Right atrium auricular region (tissue), 2 donors: ENCODE measurements at regions not wholly inside any gene's neighbourhood (a gene's known extent, or its start where the extent isn't known, plus 50 kb on each side); places are given as distances from the start of the nearest gene placed in this dataset.

ENCODE experiments used
- DNase-seq: peaks from one replicate; pipeline ENCODE4 v3.0.0-alpha.2; 2019; ENCODE audit warnings: low spot score
- H3K27ac ChIP-seq, 2 donors: fragments of 200-600 bp; sonication (generic); 1 replicate in 1 of 2; 2 replicates in 1 of 2; pipeline ENCODE4 v1.5.1; 2016 to 2019
- H3K27me3 ChIP-seq, 2 donors: fragments of 200-600 bp; sonication (generic); one replicate each; pipeline versions ENCODE4 v1.5.1 to v1.6.0; 2017 to 2019
- H3K36me3 ChIP-seq: fragments of 200-600 bp; sonication (generic); one replicate; pipeline ENCODE4 v1.5.1; 2016
- H3K4me1 ChIP-seq, 2 donors: fragments of 200-600 bp; sonication (generic); one replicate each; pipeline versions ENCODE4 v1.5.1 to v1.6.0; 2017 to 2019
- H3K4me3 ChIP-seq, 2 donors: fragments of 200-600 bp; sonication (generic); 1 replicate in 1 of 2; 2 replicates in 1 of 2; pipeline ENCODE4 v1.5.1; 2017 to 2019; ENCODE audit warnings: mild to moderate bottlenecking in 1 of 2, moderate library complexity in 1 of 2
- H3K9me3 ChIP-seq, 2 donors: fragments of 200-600 bp; sonication (generic); one replicate each; pipeline ENCODE4 v1.5.1; 2019
- TF ChIP-seq, protein P1 (sequence below), 2 donors: fragments of 200-600 bp; sonication (generic); IDR thresholded peaks; one replicate each; pipeline ENCODE4 v1.5.1; 2019; ENCODE audit warnings: antibody characterized with exemption in 2 of 2

DNA sequence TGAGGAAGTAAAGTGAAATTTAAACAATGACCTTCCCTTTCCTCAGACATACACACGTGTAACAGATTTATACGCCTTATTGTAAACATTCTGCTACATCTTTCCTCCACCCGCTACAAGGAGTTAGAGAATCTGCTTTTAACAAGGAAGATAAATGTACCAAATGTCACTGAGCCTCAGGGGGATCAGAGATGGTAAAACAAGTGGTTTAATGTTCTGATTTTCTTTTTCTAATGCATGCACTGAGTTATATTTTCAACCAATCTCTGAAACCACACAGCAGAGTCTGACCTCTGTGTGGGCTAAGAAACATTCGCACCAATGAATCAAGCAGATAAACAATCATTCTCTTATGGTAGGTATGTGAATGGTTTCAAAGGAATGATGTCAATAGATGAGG, 599.5 kb downstream of the ARL4A start:
- H3K9me3 ChIP-seq: no peaks in the 10 kb centered on the region
- no peak overlapping the region for H3K4me3 ChIP-seq
- TF ChIP-seq, protein P1, sequence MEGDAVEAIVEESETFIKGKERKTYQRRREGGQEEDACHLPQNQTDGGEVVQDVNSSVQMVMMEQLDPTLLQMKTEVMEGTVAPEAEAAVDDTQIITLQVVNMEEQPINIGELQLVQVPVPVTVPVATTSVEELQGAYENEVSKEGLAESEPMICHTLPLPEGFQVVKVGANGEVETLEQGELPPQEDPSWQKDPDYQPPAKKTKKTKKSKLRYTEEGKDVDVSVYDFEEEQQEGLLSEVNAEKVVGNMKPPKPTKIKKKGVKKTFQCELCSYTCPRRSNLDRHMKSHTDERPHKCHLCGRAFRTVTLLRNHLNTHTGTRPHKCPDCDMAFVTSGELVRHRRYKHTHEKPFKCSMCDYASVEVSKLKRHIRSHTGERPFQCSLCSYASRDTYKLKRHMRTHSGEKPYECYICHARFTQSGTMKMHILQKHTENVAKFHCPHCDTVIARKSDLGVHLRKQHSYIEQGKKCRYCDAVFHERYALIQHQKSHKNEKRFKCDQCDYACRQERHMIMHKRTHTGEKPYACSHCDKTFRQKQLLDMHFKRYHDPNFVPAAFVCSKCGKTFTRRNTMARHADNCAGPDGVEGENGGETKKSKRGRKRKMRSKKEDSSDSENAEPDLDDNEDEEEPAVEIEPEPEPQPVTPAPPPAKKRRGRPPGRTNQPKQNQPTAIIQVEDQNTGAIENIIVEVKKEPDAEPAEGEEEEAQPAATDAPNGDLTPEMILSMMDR (IDR thresholded peaks at IDR 0.05): no peak
- no peak overlapping the region for H3K27ac ChIP-seq
- no peak for DNase-seq
- no peaks in the 10 kb centered on the region for H3K4me1 ChIP-seq
- no peaks in the 10 kb centered on the region for H3K36me3 ChIP-seq
- no peaks in the 10 kb centered on the region for H3K27me3 ChIP-seq

DNA sequence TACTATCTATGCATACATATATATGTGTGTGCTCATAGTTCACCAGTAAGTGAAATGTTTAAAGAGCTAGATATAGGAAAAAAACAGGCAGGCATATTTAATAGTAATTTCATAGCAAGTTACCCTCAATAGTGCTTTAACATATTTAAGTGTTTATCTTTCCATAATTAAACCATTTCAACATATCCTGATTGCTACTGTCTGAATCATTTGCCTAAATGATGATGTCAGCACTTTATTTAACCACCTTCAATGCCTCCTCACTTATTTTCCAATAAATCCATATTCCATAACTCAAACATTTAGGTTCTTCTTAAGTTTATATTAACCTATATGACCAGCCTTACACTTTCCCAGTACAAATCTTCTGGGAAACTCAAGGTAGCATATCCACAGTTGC, 601.1 kb downstream of the ARL4A start:
- no peak for DNase-seq
- TF ChIP-seq, protein P1 (IDR thresholded peaks at IDR 0.05): no peak
- no peak overlapping the region for H3K27ac ChIP-seq
- H3K4me3 ChIP-seq: no peak overlapping the region
- H3K36me3 ChIP-seq: no peaks in the 10 kb centered on the region
- no peaks in the 10 kb centered on the region for H3K27me3 ChIP-seq
- no peaks in the 10 kb centered on the region for H3K9me3 ChIP-seq
- no peaks in the 10 kb centered on the region for H3K4me1 ChIP-seq

DNA sequence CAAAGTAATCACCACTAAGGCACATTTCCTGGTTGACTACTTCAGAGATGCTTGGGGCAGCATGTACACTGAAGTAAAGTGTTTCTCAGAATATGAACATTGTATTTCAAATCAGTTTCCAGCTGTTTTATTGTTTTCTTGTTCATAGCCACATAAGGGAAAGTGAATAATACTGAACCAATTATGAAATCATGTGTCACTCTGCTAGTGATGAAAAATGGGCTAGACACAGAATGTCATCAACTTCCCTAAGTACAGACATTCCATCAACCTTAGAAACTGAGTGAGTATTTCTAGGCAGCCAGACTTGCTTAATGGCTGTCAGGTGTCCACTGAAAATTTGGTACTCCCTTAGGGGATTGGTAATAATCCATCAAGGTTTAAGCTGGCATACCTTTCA, 603.5 kb downstream of the ARL4A start:
- Histone ChIP-seq H3K27ac (no peak overlapping the region), H3K36me3 (no peaks in the 10 kb centered on the region), H3K9me3 (no peaks in the 10 kb centered on the region), H3K4me3 (no peak overlapping the region), H3K27me3 (no peaks in the 10 kb centered on the region), H3K4me1 (no peaks in the 10 kb centered on the region)
- TF ChIP-seq, protein P1 (IDR thresholded peaks at IDR 0.05): no peak
- no peak for DNase-seq

DNA sequence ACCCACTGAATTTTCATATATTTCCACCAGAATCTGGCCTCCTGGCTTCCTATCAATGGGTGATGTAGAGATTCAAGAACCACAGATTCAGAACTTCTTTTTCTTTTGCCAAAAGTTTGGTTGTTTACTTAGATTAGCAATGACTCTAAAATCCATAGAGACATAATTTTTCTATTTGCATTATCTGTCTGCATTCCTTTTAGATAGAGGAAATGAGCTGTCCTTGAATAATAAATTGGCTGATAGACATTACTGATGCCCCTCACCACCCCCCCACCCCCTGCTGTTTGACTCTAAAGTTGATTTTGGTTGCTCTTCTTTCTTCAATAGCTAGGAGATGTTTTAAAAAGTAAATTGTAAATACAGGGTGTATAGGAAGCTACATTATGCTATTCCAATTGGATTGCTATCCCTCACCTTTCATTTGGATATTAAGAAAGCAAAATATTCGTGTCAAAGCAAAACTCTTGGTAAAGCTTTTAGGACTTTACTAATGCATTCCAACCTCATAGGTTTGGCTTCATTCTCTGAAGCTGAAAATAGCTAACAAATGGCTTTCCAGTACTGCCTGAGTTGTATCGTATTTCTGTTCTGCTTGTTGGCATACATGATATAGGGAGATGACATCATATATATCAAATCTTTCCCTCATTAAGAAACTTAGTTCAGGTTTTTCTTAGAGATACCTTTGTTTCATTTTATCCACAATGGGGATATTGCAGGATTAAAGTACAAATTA, 606.0 kb downstream of the ARL4A start:
- Histone ChIP-seq H3K27me3 (no peaks in the 10 kb centered on the region), H3K4me3 (no peak overlapping the region), H3K36me3 (no peaks in the 10 kb centered on the region), H3K27ac (no peak overlapping the region), H3K4me1 (no peaks in the 10 kb centered on the region), H3K9me3 (no peaks in the 10 kb centered on the region)
- DNase-seq: no peak
- TF ChIP-seq, protein P1 (IDR thresholded peaks at IDR 0.05): no peak

DNA sequence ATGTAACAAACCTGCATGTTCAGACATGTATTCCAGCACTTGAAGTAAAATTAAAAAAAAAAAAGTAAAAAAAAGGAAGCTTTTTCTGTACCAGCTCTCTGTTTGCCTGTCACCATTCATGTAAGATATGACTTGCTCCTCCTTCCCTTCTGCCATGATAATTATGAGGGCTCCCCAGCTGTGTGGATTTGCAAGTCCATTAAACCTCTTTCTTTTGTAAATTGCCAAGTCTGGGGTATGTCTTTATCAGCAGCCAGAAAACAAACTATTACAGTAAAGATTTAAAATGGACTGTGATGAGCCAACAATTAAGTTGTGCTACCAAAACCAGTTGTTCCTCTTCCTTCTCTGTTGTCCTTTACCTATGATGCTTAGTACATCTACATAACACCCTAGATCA, 619.6 kb downstream of the ARL4A start:
- TF ChIP-seq, protein P1 (IDR thresholded peaks at IDR 0.05): no peak
- no peak overlapping the region for H3K27ac ChIP-seq
- H3K9me3 ChIP-seq: no peaks in the 10 kb centered on the region
- DNase-seq: no peak
- no peaks in the 10 kb centered on the region for H3K27me3 ChIP-seq
- no peak overlapping the region for H3K4me3 ChIP-seq
- H3K4me1 ChIP-seq: no peaks in the 10 kb centered on the region
- no peaks in the 10 kb centered on the region for H3K36me3 ChIP-seq

DNA sequence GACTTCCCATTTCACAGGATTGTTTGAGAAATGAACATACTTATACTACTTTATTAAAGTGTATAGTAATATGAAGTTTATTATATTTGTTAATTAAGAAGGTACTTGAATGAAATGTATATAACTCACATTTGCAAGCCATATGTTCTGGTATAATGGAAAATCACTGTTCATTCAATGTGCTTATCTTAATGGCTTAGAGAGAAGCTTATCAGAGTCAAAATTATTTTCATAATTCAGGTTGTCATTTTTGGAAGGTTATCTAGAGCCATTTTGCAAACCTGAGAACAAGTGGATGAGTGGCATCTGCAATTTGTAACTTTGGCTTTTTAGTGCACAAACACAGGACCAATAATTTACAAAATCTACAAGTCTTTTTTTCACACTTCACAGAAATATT, 621.0 kb downstream of the ARL4A start:
- Histone ChIP-seq H3K9me3 (peaks cover 0 to 4% of the 10 kb centered on the region in 2 donors), H3K36me3 (no peaks in the 10 kb centered on the region), H3K4me3 (no peak overlapping the region), H3K4me1 (no peaks in the 10 kb centered on the region), H3K27ac (no peak overlapping the region), H3K27me3 (no peaks in the 10 kb centered on the region)
- TF ChIP-seq, protein P1 (IDR thresholded peaks at IDR 0.05): no peak
- DNase-seq: no peak
